Epidermal melanocyte (primary cell): ENCODE measurements at regions not wholly inside any gene's neighbourhood (a gene's known extent, or its start where the extent isn't known, plus 50 kb on each side); places are given as distances from the start of the nearest gene placed in this dataset.
"Not testable (repeated sequence)": the region's sequence is repeated elsewhere in the genome, so short reads cannot be mapped to it uniquely, and the experiment has no call there.

Experiments used
- DNase-seq: peaks from one replicate; pipeline ENCODE4 v3.0.0; 2011; ENCODE audit warnings: low spot score; ENCODE audit not compliant: insufficient read length

GRCh38 chr14:38589747-38590350 is 334.0 kb upstream of the CLEC14A start:
- DNase-seq, result no peak

- DNase-seq, result no peak
Measured at GRCh38 chr14:38583471-38583870, 327.6 kb upstream of the CLEC14A start.

DNA sequence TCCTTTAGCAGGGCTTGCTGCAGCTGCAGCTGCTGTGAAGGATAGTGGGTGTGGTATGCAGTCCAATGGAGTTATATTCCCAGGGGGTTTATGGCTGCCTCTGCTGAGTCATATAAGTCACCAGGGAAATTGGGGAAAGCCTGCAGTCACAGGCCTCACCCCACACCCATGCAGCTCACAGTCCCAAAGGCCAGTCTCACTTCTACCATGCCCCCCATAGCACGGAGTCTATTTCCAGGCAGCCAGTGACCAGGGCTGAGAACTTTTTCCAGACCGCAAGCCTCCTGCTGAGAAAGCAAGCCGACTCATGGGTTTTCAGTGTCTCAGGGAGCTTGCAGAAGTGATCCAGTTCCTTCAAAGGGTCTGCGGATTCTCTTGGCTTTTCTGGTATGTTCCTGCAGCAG is 322.4 kb upstream of the CLEC14A start:
- DNase-seq, result no peak

GRCh38 chr14:38567703-38568102 is 311.8 kb upstream of the CLEC14A start:
- DNase-seq, result no peak

DNA sequence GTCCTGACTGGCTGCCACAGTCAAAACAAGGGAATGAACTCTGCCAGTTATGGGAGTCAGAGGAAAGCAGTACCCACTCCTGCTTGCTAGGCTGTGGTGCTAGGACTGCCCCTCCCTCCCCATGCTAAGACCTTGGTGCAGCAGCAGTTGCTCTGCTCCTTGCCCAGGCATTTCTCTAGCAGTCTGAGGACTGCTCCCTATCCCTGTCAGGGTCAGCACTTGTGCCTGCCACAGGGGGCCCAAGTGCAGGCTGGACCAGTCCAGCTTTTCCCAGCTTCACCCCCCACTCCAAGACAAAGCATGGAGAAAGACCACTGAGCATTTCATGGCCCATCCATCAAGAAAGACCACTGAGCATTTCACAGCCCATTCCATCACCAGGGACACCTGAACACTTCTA is 305.8 kb upstream of the CLEC14A start:
- DNase-seq, result no peak

DNA sequence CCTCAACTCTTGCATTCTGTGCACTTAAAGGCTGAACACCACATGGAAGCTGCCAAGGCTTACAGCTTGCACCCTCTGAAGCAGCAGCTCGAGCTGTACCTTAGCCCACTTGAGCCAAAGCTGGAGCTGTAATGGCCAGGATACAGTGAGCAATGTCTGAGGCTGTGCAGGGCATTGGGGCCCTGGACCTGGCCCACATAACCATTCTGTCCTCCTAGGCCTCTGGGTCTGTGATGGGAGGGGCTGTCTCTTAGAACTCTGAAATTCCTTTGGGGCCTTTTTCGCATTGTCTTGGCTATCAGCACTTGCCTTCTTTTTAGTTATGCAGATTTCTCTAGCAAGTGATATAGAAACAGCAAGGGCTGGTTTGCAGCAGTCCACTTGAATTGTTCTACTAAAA is 303.8 kb upstream of the CLEC14A start:
- no peak for DNase-seq

DNA sequence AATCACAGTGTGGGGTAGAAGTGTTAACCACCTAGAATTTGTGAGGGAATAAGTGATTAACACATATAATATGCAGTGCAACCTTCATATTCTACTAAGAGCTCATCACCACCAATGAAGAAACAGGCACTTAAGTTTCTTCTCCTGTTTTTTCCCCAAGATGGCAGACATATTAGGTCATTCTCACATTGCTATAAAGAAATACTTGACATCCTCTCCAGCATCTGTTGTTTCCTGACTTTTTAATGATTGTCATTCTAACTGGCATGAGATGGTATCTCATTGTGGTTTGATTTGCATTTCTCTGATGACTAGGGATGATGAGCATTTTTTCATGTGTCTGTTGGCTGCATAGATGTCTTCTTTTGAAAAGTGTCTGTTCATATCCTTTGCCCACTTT is 301.5 kb upstream of the CLEC14A start:
- DNase-seq, result not testable (repeated sequence)

- DNase-seq, result no peak
Measured at GRCh38 chr14:38556252-38556651, 300.4 kb upstream of the CLEC14A start.

DNA sequence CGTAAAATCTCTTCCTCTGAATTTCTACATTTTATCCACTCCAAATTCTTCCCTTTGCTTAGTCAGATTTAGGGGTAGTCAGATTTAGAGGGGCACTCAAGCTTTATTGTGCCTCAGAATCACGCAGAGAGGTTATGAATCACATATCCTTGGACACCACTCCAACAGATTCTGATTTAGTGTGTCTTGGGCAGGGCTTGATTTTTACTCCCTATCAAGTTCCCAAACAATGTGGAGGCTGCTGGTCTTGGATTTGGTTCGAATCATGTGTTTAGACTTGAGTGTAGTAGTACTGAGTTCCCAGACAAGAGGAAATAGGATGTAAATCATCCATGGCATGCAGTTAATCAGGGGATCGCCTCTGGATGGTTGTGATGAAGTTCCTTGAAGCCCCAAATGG is 298.1 kb upstream of the CLEC14A start:
- no peak for DNase-seq

- no peak for DNase-seq
Measured at GRCh38 chr14:38553586-38553985, 297.7 kb upstream of the CLEC14A start.

DNA sequence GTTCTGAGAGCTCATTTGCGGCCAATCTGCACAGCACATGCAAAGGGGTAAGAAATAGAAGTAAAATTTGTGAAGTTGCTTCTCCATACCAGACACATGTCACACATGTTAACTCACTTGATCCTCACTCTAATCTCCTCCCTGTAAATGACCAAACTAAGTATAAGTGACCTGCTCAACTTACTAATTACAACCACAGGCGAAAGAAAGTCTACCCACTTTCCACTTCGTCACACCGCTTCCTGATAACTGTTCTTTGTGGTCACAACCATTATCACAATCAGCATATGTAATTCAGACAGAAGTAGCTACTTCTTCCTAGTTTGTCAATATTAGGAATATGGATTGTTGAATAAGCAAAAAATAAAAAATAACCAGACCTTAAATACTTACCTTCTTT is 293.7 kb upstream of the CLEC14A start:
- DNase-seq, result no peak

- DNase-seq, result no peak
Measured at GRCh38 chr14:38547961-38548490, 292.1 kb upstream of the CLEC14A start.

DNA sequence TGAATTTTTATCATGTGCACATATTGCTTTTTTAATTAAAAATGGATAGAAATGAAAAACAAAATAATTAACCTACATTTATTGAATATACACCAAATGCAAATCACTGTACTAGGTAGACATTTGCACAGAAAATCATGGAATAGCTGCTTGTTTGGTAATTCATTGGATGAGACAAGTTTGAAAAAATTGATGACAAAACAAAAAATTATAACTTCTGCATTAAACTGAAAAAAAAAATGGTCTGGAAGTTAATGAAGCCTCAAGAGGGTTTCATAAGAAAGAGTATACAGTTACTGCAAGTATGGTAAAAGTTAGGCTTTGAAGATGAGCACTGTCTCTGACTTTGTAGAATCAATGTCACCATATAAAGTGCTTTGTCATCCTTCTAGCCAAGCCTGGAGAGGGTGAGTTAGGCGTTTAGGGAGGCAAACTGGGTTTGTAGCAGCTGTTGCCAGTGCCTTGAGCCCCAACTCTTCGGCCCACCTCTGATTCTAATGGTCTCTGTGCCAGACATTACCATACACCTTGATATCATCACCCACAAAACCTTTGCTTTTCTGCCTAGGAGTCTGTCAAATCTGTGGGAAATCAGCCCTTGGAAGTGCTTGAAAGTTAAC is 291.1 kb upstream of the CLEC14A start:
- DNase-seq, result no peak

DNA sequence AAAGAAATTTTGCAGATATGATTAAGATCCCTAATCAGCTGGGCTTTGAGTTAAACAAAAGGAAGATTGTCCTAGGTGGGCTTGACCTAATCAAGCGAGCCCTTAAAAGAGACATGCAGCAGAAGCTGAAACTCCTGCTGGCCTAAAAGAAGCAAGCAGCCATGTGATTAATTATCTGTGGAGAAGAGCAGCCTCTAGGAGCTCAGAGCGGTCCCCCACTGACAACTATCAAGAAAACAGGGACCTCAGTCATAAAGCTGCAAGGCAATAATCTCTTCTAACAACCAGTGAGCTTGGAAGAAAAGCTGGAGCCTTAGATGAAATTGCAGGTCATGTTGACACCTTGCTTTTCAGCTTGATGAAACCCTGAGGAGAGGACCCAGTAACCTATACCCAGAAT is 288.9 kb upstream of the CLEC14A start:
- DNase-seq, result no peak

DNA sequence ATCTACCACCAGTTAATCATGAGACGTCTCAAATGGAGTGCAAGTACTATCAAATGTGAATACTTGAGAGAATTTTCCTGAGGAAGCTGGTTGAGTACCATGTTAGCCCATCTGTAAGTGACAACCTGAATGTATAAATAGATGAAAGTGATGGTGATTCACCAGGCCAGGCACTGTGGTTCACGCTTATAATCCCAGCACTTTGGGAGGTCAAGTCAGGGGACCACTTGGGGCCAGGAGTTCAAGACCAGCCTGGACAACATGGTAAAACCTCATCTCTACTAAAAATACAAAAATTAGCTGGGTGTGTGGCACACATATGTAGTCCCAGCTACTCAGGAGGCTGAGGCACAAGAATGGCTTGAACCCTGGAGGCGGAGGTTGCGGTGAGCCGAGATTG is 288.0 kb upstream of the CLEC14A start:
- not testable (repeated sequence) for DNase-seq

DNA sequence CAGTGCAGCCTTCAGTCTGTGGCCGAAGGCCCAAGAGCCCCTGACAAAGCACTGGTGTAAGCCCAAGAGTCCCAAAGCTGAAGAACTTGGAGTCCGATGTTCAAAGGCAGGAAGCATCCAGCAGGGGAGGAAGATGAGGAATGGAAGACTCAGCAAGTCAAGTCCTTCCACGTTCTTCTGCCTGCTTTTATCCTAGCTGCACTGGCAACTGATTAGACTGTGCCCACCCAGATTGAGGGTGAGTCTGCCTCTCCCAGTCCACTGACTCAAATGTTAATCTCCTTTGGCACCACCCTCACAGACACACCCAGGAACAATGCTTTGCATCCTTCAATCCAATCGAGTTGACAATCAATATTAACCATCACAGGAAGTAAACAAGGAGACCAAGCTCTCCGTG is 282.2 kb upstream of the CLEC14A start:
- not testable (repeated sequence) for DNase-seq

DNA sequence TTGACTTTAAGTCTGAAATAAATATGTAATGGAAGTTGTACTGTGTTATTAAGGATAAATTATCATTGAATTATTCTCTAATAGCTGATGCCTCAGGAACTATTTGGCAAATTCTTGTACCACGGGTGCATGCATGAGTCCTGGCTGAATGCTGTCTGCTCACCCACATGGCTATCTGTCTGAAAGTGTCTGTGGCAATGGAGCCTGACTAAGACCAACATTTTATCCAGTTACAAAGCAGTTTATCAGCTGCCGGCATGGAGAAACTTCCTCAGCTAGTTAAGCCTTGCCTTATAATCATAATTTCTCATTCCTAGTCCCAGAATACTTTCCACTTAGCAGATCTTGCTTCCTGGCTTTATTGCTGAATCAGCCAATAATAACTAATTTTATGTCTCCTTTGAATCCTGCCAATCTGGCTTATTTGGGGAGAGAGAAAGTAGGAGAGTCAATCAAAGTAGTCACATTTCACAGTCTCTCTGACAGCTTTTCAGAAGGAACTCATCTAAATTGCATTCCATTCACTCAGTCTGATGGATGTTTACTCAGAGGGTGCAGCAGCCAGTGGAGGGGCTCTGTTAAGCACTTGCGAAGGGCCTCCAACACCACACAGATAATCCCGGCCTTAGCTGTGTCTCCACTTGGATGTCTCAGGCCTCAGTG is 280.6 kb upstream of the CLEC14A start:
- DNase-seq, result no peak

DNA sequence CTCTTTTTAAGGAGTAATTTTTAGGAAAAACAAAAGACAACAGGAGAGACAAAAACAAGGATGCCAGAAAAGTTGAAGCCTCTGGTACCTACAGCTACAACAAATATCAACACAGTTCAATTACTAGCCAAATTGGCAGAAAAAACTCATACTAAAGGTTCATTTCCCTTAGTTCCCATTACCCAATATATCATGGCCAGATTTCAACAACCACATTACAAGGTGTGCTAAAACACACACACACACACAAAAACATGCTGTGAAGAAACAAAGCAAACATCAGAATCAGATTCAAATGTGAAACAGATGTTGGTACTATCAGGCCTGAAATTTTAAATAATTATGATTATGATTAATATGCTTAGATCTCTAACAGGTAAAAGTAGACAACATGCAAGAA is 272.7 kb upstream of the CLEC14A start:
- no peak for DNase-seq

GRCh38 chr14:38527502-38527878 is 271.6 kb upstream of the CLEC14A start:
- no peak for DNase-seq

DNA sequence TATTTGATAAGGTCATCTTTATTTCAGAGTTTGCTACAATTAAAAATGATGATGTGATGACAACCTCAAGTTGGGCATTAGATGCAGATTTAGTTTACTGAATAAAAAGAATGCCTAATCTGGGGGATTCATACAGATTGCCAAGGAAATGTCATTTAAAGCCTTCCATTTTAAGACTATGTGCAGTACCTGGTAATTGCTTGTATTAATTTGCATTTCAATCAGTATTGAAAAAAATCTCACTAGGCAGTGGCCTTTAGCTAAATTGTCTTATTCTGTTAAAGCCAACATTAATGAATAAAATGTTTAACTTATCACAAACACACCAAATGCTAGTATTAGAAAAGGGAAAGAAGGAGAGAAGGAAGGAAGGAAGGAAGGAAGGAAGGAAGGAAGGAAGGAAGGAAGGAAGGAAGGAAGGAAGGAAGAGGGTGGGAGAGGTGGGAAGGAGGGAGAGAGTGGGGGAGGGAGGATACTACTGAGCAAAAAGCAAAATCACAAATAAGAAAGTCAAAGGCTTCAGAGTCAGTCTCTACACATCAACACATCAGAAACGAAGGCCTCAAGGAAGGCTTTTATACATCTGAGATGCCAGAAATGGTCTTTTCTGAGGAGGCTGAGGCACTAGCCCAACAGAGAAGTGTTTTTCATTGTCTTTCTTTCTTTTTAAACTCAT is 271.1 kb upstream of the CLEC14A start:
- no peak for DNase-seq

DNA sequence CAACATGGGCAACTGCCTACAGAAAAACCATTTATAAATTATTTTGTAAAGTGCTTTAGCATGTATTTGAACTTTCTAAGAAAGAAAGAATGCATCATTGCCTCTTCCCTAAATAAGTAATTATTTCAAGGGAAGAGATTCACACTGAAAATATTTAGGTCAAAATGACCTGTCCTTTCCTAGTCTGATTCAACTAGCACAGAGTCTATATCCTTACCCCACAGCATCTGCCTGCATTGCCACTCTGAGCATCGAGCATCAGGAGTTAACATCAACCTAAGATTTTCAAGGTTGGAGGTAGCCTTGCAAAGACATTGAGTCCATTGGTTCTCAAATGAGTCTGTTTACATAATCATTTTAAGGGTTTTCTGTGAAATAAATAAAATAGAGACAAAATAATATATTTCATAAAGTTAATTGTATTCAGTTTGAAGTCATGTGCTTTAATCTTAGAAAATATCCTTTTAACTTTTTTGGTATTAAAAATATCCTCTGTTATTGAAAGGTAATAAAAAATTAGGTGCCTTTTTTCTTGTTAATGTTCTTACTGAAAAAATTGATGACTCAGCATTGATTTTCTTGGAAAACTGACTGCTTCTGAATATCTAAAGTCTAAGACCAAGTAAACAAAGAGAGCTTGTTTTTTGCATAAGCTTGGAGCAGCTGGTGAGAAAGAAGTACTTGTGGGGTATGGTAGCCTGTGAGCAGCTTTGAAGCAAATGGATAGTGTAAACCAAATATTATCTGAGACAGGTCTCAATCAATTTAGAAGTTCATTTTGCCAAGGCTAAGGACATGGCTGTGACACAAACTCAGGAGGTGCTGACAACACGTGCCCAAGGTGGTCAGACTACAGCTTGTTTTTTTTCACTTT is 269.0 kb upstream of the CLEC14A start:
- DNase-seq, result no peak
